GM23338 (cell line): ENCODE measurements at regions not wholly inside any gene's neighbourhood (a gene's known extent, or its start where the extent isn't known, plus 50 kb on each side); places are given as distances from the start of the nearest gene placed in this dataset.

ENCODE experiments used
- CTCF ChIP-seq, 2 experiments: fragments of 200-600 bp in 1 of 2; sonication (generic) in 1 of 2; conservative IDR thresholded peaks; 2 replicates each; pipeline versions ENCODE4 v1.5.1 to v1.6.1; 2016 to 2017; ENCODE audit warnings: antibody characterized with exemption in 2 of 2, low read depth in 2 of 2, mild to moderate bottlenecking in 2 of 2, moderate library complexity in 1 of 2
- EZH2 ChIP-seq: fragments of 200-600 bp; sonication (generic); IDR thresholded peaks from one replicate; pipeline ENCODE4 v1.8.0; 2017; ENCODE audit warnings: antibody characterized with exemption, mild to moderate bottlenecking, low read depth; ENCODE audit not compliant: unreplicated experiment
- JUNB ChIP-seq: IDR thresholded peaks from one replicate; pipeline ENCODE4 v1.6.1; 2016; ENCODE audit warnings: antibody characterized with exemption; ENCODE audit not compliant: unreplicated experiment
- POLR2AphosphoS5 ChIP-seq: IDR thresholded peaks from 2 replicates; pipeline ENCODE4 v1.6.1; 2016; ENCODE audit warnings: antibody characterized with exemption, low read depth

GRCh38 chr18:71807586-71807985 is 736.6 kb downstream of the CBLN2 start:
- TF ChIP-seq CTCF (conservative IDR thresholded peaks at IDR 0.05; ENCODE audit: low read depth in 2 of 2) (no peak), JUNB (no peak), POLR2AphosphoS5 (no peak), EZH2 (no peak)
